ENCODE measurements at regions not wholly inside any gene's neighbourhood (a gene's known extent, or its start where the extent isn't known, plus 50 kb on each side); places are given as distances from the start of the nearest gene placed in this dataset.
"Not testable (repeated sequence)": the region's sequence is repeated elsewhere in the genome, so short reads cannot be mapped to it uniquely, and the experiment has no call there.

DNA sequence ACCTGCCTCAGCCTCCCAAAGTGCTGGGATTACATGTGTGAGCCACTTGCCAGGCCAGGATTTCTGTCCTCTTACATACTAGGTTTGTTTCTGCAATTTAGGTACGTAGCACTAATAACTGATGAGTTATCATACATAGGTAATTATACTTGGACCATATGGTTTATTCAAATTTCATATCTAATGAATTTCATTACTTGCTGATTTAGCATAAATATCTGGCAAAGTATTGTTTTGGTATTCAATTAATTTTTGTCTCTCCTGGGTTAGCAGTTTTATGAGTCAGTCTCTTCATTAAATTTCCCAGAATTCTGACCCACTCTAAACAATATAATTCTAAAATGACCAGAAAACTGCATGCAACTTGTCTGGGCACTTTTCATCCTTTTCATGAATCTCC, 2146.5 kb downstream of the TP53TG3F start:
- Histone ChIP-seq H2AFZ (no peak overlapping the region), H3K9me3 (ENCODE audit: low read depth) (no peaks in the 10 kb centered on the region), H3K4me2 (ENCODE audit: unreplicated experiment) (no peak overlapping the region), H3K4me1 (ENCODE audit: insufficient read depth) (no peaks in the 10 kb centered on the region), H4K20me1 (ENCODE audit: insufficient read depth) (no peaks in the 10 kb centered on the region), H3F3A (ENCODE audit: insufficient read depth) (no peaks in the 10 kb centered on the region), H3K9ac (no peak overlapping the region), H3K4me3 (no peak overlapping the region), H3K27ac (no peak overlapping the region), H3K9me2 (ENCODE audit: insufficient read depth) (no peaks in the 10 kb centered on the region), H3K36me3 (ENCODE audit: low read depth) (no peaks in the 10 kb centered on the region), H3K79me2 (ENCODE audit: insufficient read depth) (no peaks in the 10 kb centered on the region), H3K27me3 (replicated peaks; ENCODE audit: insufficient read depth) (no peaks in the 10 kb centered on the region)
- in situ Hi-C loops (cut with MboI): no loop called here
- no peak for TF ChIP-seq EZH2phosphoT487 (IDR thresholded peaks at IDR 0.05; ENCODE audit: insufficient read depth, low read depth)
- no peak for TF ChIP-seq EZH2 (IDR thresholded peaks at IDR 0.05; ENCODE audit: insufficient read depth, poor library complexity, severe bottlenecking)
- 23 to 43% methylated on average over 1 of the region's 1 CpG for WGBS, 2 experiments (ENCODE audit: low coverage in 1 of 2, low lambda C conversion rate in 2 of 2, missing lambda C conversion rate in 2 of 2)
- DNase-seq: no peak

DNA sequence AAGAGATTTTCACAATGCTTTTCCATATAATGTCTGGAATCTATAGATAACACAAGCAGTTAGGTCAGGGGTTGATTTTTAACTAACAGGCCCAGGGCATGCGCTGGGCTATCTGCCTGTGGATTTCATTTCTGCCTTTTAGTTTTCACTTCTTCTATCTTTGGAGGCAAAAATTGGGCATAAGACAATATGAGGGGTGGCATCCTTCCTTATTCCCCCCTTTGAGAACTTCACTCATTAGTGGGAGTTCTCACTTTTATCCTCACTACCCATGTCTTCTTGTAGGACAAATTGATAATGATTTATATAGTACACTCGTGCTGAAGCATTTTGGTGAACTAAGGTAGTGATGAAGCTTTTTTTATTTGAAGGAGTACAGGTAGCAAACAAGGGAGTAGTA, 2155.5 kb downstream of the TP53TG3F start:
- H3K9ac ChIP-seq; H4K20me1 ChIP-seq (ENCODE audit: insufficient read depth); H3K27me3 ChIP-seq (replicated peaks; ENCODE audit: insufficient read depth); H3K4me1 ChIP-seq (ENCODE audit: insufficient read depth); H3K4me2 ChIP-seq (ENCODE audit: unreplicated experiment); H3K79me2 ChIP-seq (ENCODE audit: insufficient read depth); H3K9me3 ChIP-seq (ENCODE audit: low read depth); H3K36me3 ChIP-seq (ENCODE audit: low read depth); H2AFZ ChIP-seq; H3F3A ChIP-seq (ENCODE audit: insufficient read depth); H3K4me3 ChIP-seq; H3K9me2 ChIP-seq (ENCODE audit: insufficient read depth); in situ Hi-C loops (cut with MboI); H3K27ac ChIP-seq; DNase-seq: not testable (repeated sequence)
- WGBS, 2 experiments (ENCODE audit: low coverage in 1 of 2, low lambda C conversion rate in 2 of 2, missing lambda C conversion rate in 2 of 2): 6 to 13% methylated on average over 2 of the region's 2 CpGs

DNA sequence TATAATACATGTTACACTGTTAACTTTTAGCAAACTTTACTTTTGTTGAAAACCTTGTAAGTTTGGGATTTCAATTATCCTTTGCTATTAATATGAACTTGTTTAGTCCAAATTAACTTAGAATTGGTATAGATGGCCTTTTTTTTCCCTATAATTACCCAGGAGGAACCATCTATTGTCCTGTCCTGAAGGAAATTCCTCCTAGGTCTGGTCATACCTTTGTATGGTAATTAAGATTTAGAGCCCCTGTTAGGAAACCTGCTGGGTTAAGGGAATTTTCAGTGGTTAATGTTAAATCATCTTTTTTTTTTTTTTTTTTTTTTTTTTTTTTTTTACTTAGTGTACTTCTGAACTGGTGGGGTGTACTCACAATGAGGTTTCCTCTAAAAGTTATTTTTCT, 2159.8 kb downstream of the TP53TG3F start:
- H3K9me3 ChIP-seq (ENCODE audit: low read depth); H3K9me2 ChIP-seq (ENCODE audit: insufficient read depth); H4K20me1 ChIP-seq (ENCODE audit: insufficient read depth); H2AFZ ChIP-seq; H3K4me2 ChIP-seq (ENCODE audit: unreplicated experiment); DNase-seq; H3K27me3 ChIP-seq (replicated peaks; ENCODE audit: insufficient read depth); H3K27ac ChIP-seq; H3K4me1 ChIP-seq (ENCODE audit: insufficient read depth); H3K9ac ChIP-seq; H3K4me3 ChIP-seq; in situ Hi-C loops (cut with MboI); H3F3A ChIP-seq (ENCODE audit: insufficient read depth); H3K36me3 ChIP-seq (ENCODE audit: low read depth); H3K79me2 ChIP-seq (ENCODE audit: insufficient read depth): not testable (repeated sequence)

DNA sequence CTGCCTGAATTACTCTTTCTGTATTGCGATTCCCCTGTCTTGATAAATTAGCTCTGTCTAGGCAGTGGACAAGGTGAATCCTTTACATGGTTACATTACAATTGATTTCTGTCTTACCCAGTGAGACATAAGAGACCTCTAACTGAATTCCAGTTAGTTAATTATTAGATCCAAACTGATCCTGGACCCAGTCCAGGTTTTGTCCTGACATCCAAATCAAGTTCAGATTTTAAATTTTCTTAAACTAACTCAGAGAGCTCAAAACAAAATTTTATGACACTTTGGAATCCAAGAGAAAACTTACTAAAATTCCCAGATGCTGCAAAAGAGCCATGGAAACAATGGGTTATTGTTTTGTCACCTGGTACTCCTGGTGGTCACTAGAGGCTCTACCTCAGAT, 2166.6 kb downstream of the TP53TG3F start:
- no peaks in the 10 kb centered on the region for H3K27me3 ChIP-seq (replicated peaks; ENCODE audit: insufficient read depth)
- H3K79me2 ChIP-seq (ENCODE audit: insufficient read depth): no peaks in the 10 kb centered on the region
- no peaks in the 10 kb centered on the region for H3K9me3 ChIP-seq (ENCODE audit: low read depth)
- WGBS, 2 experiments (ENCODE audit: low coverage in 1 of 2, low lambda C conversion rate in 2 of 2, missing lambda C conversion rate in 2 of 2): 17 to 21% methylated on average over 1 of the region's 1 CpG
- no peak overlapping the region for H3K4me2 ChIP-seq (ENCODE audit: unreplicated experiment)
- H4K20me1 ChIP-seq (ENCODE audit: insufficient read depth): no peaks in the 10 kb centered on the region
- no peak overlapping the region for H3K4me3 ChIP-seq
- no peak for DNase-seq
- no peak overlapping the region for H2AFZ ChIP-seq
- H3K9me2 ChIP-seq (ENCODE audit: insufficient read depth): no peaks in the 10 kb centered on the region
- H3F3A ChIP-seq (ENCODE audit: insufficient read depth): no peaks in the 10 kb centered on the region
- TF ChIP-seq EZH2 (IDR thresholded peaks at IDR 0.05; ENCODE audit: insufficient read depth, poor library complexity, severe bottlenecking) (no peak), EZH2phosphoT487 (IDR thresholded peaks at IDR 0.05; ENCODE audit: insufficient read depth, low read depth) (no peak)
- H3K36me3 ChIP-seq (ENCODE audit: low read depth): no peaks in the 10 kb centered on the region
- H3K9ac ChIP-seq: no peak overlapping the region
- no peaks in the 10 kb centered on the region for H3K4me1 ChIP-seq (ENCODE audit: insufficient read depth)
- in situ Hi-C loops (cut with MboI): no loop called here
- no peak overlapping the region for H3K27ac ChIP-seq

DNA sequence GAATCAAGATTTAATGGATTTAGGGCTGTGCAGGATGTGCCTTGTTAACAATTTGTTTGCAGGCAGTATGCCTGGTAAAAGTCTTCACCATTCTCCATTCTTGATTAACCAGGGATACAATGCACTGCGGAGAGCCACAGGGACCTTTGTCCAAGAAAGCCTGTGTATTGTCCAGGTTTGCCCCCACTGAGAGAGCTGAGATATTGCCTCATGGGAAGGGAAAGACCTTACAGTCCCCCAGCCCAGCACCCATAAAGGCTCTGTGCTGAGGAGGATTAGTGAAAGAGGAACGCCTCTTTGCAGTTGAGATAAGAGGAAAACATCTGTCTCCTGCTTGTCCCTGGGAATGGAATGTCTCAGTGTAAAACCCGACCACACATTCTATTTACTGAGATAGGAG, 2169.6 kb downstream of the TP53TG3F start:
- H3K27ac ChIP-seq: no peak overlapping the region
- H3F3A ChIP-seq (ENCODE audit: insufficient read depth): no peaks in the 10 kb centered on the region
- WGBS, 2 experiments (ENCODE audit: low coverage in 1 of 2, low lambda C conversion rate in 2 of 2, missing lambda C conversion rate in 2 of 2): 7 to 8% methylated on average over 3 of the region's 3 CpGs
- DNase-seq: no peak
- H3K9me2 ChIP-seq (ENCODE audit: insufficient read depth): no peaks in the 10 kb centered on the region
- TF ChIP-seq EZH2phosphoT487 (IDR thresholded peaks at IDR 0.05; ENCODE audit: insufficient read depth, low read depth) (no peak), EZH2 (IDR thresholded peaks at IDR 0.05; ENCODE audit: insufficient read depth, poor library complexity, severe bottlenecking) (no peak)
- H3K9ac ChIP-seq: no peak overlapping the region
- in situ Hi-C loops (cut with MboI): no loop called here
- no peaks in the 10 kb centered on the region for H3K36me3 ChIP-seq (ENCODE audit: low read depth)
- H3K4me3 ChIP-seq: no peak overlapping the region
- no peaks in the 10 kb centered on the region for H3K79me2 ChIP-seq (ENCODE audit: insufficient read depth)
- H4K20me1 ChIP-seq (ENCODE audit: insufficient read depth): no peaks in the 10 kb centered on the region
- H2AFZ ChIP-seq: no peak overlapping the region
- H3K4me1 ChIP-seq (ENCODE audit: insufficient read depth): no peaks in the 10 kb centered on the region
- no peaks in the 10 kb centered on the region for H3K27me3 ChIP-seq (replicated peaks; ENCODE audit: insufficient read depth)
- no peak overlapping the region for H3K4me2 ChIP-seq (ENCODE audit: unreplicated experiment)
- no peaks in the 10 kb centered on the region for H3K9me3 ChIP-seq (ENCODE audit: low read depth)

All from GM23248 (cell line).